TTC549 (cell line): ENCODE measurements at regions not wholly inside any gene's neighbourhood (a gene's known extent, or its start where the extent isn't known, plus 50 kb on each side); places are given as distances from the start of the nearest gene placed in this dataset.

Source experiments
- FAIRE-seq: peaks from 2 replicates; lab custom pipeline; 2012; peaks lifted over from hg19 to GRCh38; lab: Jason Lieb, UNC

- no peak for FAIRE-seq
These were observed 167.1 kb downstream of the DUSP6 start for GRCh38 chr12:89185181-89185580.

DNA sequence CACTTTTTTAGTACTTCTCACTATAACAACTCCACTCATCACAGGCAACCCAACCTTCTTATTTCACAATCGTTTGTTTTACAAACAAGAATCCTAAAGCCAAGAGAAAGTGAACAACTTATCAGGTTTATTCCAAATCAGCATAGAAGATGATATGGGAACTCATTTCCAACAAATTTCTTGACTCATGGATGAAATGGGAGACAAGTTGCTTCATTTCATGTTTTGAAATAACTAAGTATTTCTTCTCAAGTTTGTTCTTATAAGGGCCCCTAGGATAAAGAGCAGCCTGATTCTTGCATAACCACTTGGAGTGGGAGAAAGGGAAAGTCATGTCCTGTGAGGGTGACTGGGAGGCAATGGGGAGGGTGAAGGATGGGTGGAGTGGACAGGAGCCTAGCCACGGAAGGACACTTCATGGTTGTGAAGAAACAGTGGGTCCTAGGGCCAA, 168.3 kb downstream of the DUSP6 start:
- FAIRE-seq = no peak

- peak; percentile 97 for FAIRE-seq
These were observed 170.9 kb downstream of the DUSP6 start for GRCh38 chr12:89181271-89181920.

DNA sequence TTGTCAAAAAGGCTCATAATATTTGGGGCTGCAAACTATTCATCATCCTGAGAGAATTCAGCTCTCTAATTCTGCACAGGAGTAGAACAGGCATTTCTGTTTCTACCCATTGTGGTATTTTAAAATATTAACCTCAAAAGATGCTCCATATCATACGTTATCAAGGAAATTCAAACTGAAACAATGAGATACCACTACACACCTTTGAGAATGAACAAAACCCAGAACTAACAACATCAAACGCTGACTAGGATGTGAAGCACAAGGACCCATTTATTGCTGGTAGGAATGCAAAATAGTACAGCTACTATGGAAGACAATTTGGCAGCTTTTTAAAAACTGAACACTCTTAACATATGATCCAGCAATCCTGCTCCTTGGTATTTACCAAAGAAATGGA, 171.8 kb downstream of the DUSP6 start:
- no peak for FAIRE-seq

- FAIRE-seq = no peak
These were observed 172.3 kb downstream of the DUSP6 start for GRCh38 chr12:89179983-89180382.

- no peak for FAIRE-seq
These were observed 173.1 kb downstream of the DUSP6 start for GRCh38 chr12:89179245-89179644.

GRCh38 chr12:89177802-89178395, 174.4 kb downstream of the DUSP6 start:
- no peak for FAIRE-seq

GRCh38 chr12:89176676-89177075, 175.6 kb downstream of the DUSP6 start:
- FAIRE-seq = no peak

DNA sequence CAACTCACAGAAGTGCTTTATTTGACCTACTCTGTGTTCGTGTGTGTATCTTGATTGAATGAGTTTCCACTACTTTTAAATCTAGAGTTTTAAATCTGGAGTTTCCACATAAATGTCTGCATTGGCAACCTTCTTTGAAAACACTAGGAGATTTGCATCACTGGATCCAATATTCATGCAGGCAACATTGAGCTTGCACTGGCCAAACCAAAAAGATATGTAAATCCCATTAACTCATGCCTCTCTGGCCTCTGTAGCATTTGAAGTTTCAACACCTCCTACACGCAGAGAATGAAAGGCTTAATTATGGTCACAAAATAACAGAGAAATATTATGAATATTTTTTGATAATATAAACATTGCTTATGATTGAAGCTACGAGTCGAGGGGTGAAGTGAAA, 178.6 kb downstream of the DUSP6 start:
- no peak for FAIRE-seq

- no peak for FAIRE-seq
These were observed 179.2 kb downstream of the DUSP6 start for GRCh38 chr12:89173096-89173495.

DNA sequence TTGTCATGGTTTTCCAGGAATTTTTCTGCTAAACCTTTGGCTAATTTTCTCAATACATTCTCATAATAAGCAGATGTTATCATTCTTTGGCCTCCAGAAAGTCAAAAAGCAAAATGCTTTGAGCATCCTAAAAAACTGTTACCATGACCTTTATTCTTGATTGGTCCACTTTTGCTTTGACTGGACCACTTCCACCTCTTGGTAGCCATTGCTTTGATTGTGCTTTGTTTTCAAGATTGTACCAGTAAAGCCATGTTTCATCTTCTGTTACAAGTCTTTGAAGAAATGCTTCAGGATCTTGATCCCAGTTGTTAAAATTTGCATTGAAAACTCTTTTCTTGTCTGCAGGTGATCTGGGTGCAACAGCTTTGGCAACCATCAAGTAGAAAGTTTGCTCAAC, 180.1 kb downstream of the DUSP6 start:
- no peak for FAIRE-seq

- no peak for FAIRE-seq
These were observed 183.0 kb downstream of the DUSP6 start for GRCh38 chr12:89169321-89169720.

GRCh38 chr12:89167986-89168385, 184.3 kb downstream of the DUSP6 start:
- no peak for FAIRE-seq

DNA sequence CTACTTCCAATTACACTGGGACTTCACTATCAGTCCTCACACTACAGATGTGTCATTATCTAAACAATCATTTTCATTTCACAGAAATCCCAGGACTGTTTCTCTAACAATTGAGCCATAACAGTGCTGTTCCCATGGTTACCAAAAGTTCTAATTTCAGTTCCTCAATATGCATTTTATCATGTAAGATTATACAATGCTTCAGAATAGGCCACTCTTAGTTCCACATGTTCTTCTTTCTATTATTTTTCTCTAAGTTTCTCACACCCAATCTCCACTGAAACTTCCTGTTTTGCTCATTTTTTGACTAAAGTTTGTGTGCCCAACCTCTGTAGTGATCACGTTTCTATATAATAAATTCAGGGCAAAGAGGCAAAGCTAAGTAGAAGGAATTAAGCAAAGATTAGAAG, 185.8 kb downstream of the DUSP6 start:
- FAIRE-seq = peak; percentile 88

- FAIRE-seq = no peak
These were observed 186.2 kb downstream of the DUSP6 start for GRCh38 chr12:89166121-89166520.

DNA sequence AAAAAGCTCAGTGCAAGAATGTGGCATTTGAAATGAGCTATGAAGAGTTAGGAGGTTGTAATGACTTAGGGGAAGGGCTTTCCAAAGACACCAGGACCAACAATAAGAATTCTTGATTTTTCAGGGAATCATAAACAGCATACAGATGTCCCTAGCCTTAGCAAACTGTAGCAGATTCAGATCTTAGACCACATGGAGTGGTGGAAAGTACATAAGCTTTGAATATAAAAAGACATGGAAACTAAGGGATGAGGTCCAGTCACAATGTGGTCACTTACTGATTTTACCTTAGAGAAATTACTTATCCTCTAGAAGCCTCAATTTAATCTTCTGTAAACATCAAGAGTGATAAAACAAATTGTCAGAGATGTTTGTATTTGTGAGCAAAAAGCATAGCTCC, 186.6 kb downstream of the DUSP6 start:
- no peak for FAIRE-seq

DNA sequence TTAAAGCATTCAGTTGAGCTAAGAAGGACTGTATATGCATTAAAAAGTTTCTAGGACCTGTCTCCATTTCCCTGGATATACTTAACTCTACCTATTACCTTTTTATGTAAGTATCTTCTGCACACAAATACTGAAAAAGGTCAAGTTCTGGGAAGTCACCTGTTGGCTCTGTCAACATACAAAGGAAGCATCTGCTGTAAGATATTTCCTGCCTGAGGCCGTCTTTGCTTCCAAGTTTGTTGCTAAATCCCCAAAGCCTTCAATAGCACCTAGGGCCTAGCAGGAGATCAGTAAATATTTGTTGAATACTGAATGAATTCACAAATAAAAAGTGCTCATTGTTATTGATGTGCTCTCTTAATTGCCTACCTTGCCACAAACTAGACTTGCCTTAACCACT, 188.4 kb downstream of the DUSP6 start:
- FAIRE-seq = no peak

DNA sequence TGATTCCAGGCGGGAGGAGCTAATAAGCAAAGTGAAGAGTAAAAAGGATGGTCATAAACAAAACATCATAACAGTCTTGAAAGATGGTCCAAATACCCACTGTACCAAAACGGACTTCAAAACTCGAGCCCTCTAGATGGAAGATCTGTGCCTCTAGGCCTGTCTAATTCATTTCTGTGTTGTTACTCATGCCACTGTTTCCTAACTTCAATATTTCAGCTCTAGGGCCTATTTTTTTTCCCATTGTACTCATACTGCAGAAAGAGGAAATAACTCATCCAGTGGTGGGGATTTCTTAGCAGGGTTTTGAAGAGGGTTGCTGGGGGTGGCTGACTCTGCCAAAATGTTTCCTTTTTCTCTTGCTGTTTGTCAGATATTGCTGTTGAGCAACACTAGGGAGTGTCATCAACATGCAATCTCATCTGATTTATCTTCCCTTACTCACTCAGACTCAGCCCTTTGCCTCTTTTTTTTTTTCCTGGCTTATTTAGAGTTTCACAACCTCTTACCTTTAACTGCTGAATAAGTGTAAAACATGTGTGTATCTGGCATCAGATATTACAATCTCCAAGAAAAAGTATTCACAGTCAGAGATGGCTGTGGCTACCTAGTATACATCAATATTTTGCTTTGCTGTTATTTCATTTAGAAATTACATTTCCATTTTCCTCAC, 189.6 kb downstream of the DUSP6 start:
- peak; percentile 96 for FAIRE-seq

- no peak for FAIRE-seq
These were observed 190.7 kb downstream of the DUSP6 start for GRCh38 chr12:89161557-89161956.

- FAIRE-seq = no peak
These were observed 191.6 kb downstream of the DUSP6 start for GRCh38 chr12:89160716-89161123.

GRCh38 chr12:89157413-89157812, 194.9 kb downstream of the DUSP6 start:
- no peak for FAIRE-seq

- FAIRE-seq = no peak
These were observed 195.4 kb downstream of the DUSP6 start for GRCh38 chr12:89156862-89157262.

GRCh38 chr12:89156340-89156739, 196.0 kb downstream of the DUSP6 start:
- FAIRE-seq = peak; percentile 95

- no peak for FAIRE-seq
These were observed 196.5 kb downstream of the DUSP6 start for GRCh38 chr12:89155826-89156225.
